H1 (cell line): ENCODE measurements at regions not wholly inside any gene's neighbourhood (a gene's known extent, or its start where the extent isn't known, plus 50 kb on each side); places are given as distances from the start of the nearest gene placed in this dataset.

Source experiments
- CTCF ChIA-PET: fragments of 300-600 bp; sonication (Branson Sonifier 250); formaldehyde crosslinking; loops from one replicate; lab custom pipeline; 2021; ENCODE audit not compliant: partially characterized antibody; lab: Charles Lee
- POLR2A ChIA-PET: fragments of 300-600 bp; sonication (Branson Sonifier 250); formaldehyde crosslinking; loops from one replicate; lab custom pipeline; 2021; ENCODE audit warnings: inconsistent platforms; ENCODE audit not compliant: partially characterized antibody; lab: Charles Lee
- DNase-seq, 2 experiments: peaks; one replicate each; pipeline versions ENCODE4 v3.0.0 to v3.0.0-alpha.2; 2010 to 2022; ENCODE audit warnings: low spot score in 2 of 2, low read depth in 1 of 2, mixed read lengths in 1 of 2
- FAIRE-seq: peaks from 2 replicates; lab custom pipeline; 2011; peaks lifted over from hg19 to GRCh38; lab: Jason Lieb, UNC
- H2AFZ ChIP-seq: 2 replicates; pipeline ENCODE4 v1.8.1; 2012; ENCODE audit warnings: low read length, inconsistent platforms
- H2AK5ac ChIP-seq: 2 replicates; pipeline ENCODE4 v1.6.1; 2013; ENCODE audit warnings: low read depth, low read length
- H2BK120ac ChIP-seq: replicated peaks from 2 replicates; pipeline ENCODE3; 2013; ENCODE audit warnings: low read depth, low read length, inconsistent platforms
- H2BK12ac ChIP-seq: 2 replicates; pipeline ENCODE4 v1.6.1; 2013; ENCODE audit warnings: low read depth, low read length
- H2BK15ac ChIP-seq: 2 replicates; pipeline ENCODE4 v1.6.1; 2013; ENCODE audit warnings: low read length
- H2BK20ac ChIP-seq: 2 replicates; pipeline ENCODE4 v1.6.1; 2013; ENCODE audit warnings: low read length
- H2BK5ac ChIP-seq: 2 replicates; pipeline ENCODE4 v1.6.1; 2013; ENCODE audit warnings: low read depth, low read length
- H3K14ac ChIP-seq: 2 replicates; pipeline ENCODE4 v1.6.1; 2013; ENCODE audit warnings: inconsistent platforms; ENCODE audit not compliant: insufficient read length
- H3K18ac ChIP-seq: 2 replicates; pipeline ENCODE4 v1.6.1; 2013; ENCODE audit warnings: low read length; ENCODE audit errors: extremely low read depth
- H3K23ac ChIP-seq: 2 replicates; pipeline ENCODE4 v1.6.1; 2013; ENCODE audit warnings: inconsistent platforms; ENCODE audit not compliant: insufficient read length
- H3K23me2 ChIP-seq: 2 replicates; pipeline ENCODE4 v1.6.1; 2013; ENCODE audit warnings: low read depth, low read length
- H3K27ac ChIP-seq: 2 replicates; pipeline ENCODE4 v1.6.1; 2011; ENCODE audit warnings: low read depth, low read length, inconsistent platforms
- H3K27me3 ChIP-seq, 4 experiments: replicated peaks in 1 of 4; 1 replicate in 1 of 4; 2 replicates in 3 of 4; pipeline versions ENCODE4 v1.6.1 to v1.8.1; 2011 to 2013; ENCODE audit warnings: low read length in 3 of 4, mild to moderate bottlenecking in 3 of 4, inconsistent platforms in 2 of 4, mixed read lengths in 2 of 4, moderate library complexity in 1 of 4; ENCODE audit not compliant: control insufficient read depth in 3 of 4, insufficient read depth in 3 of 4; ENCODE audit errors: extremely low read depth in 1 of 4
- H3K36me3 ChIP-seq, 4 experiments: 2 replicates each; pipeline versions ENCODE4 v1.6.1 to v1.8.1; 2011 to 2013; ENCODE audit warnings: mild to moderate bottlenecking in 4 of 4, low read length in 3 of 4, moderate library complexity in 2 of 4, control low read depth in 1 of 4, inconsistent platforms in 1 of 4; ENCODE audit not compliant: insufficient read depth in 4 of 4, control insufficient read depth in 2 of 4
- H3K4ac ChIP-seq: replicated peaks from 2 replicates; pipeline ENCODE3; 2013; ENCODE audit warnings: low read length, low read depth, mixed read lengths, inconsistent platforms; ENCODE audit not compliant: insufficient read length
- H3K4me1 ChIP-seq, 4 experiments: replicated peaks in 1 of 4; 1 replicate in 1 of 4; 2 replicates in 3 of 4; pipeline versions ENCODE4 v1.6.1 to v1.8.1; 2011 to 2013; ENCODE audit warnings: low read length in 3 of 4, inconsistent platforms in 2 of 4, mixed read lengths in 1 of 4; ENCODE audit not compliant: insufficient read depth in 4 of 4, control insufficient read depth in 3 of 4
- H3K4me2 ChIP-seq, 2 experiments: 2 replicates each; pipeline versions ENCODE4 v1.6.1 to v1.8.1; 2011 to 2013; ENCODE audit warnings: low read depth in 2 of 2, low read length in 2 of 2, control low read depth in 1 of 2, inconsistent platforms in 1 of 2, mild to moderate bottlenecking in 1 of 2; ENCODE audit not compliant: insufficient read depth in 1 of 2
- H3K4me3 ChIP-seq, 4 experiments: fragments of 200-600, 300-600 bp in 1 of 4; sonication (generic), shearing (Covaris generic), sonication (Bioruptor Twin) in 1 of 4; 2 replicates each; pipeline versions ENCODE4 v1.5.1 to v1.8.1; 2011 to 2016; ENCODE audit warnings: low read length in 4 of 4, low read depth in 3 of 4, control low read depth in 2 of 4, inconsistent platforms in 2 of 4, mild to moderate bottlenecking in 2 of 4, mixed read lengths in 1 of 4, moderate library complexity in 1 of 4; ENCODE audit not compliant: insufficient read depth in 2 of 4; ENCODE audit errors: extremely low read depth in 1 of 4
- H3K56ac ChIP-seq: replicated peaks from 2 replicates; pipeline ENCODE3; 2013; ENCODE audit warnings: low read depth, mild to moderate bottlenecking, mixed read lengths, low read length, inconsistent platforms; ENCODE audit not compliant: insufficient read length
- H3K79me1 ChIP-seq: 2 replicates; pipeline ENCODE4 v1.6.1; 2013; ENCODE audit warnings: low read depth, low read length, control low read depth
- H3K79me2 ChIP-seq, 2 experiments: 2 replicates each; pipeline versions ENCODE4 v1.6.1 to v1.8.1; 2012 to 2013; ENCODE audit warnings: low read length in 2 of 2, mild to moderate bottlenecking in 2 of 2, inconsistent platforms in 1 of 2; ENCODE audit not compliant: insufficient read depth in 2 of 2, control insufficient read depth in 1 of 2
- H3K9ac ChIP-seq, 4 experiments: replicated peaks in 1 of 4; 1 replicate in 1 of 4; 2 replicates in 3 of 4; pipeline versions ENCODE4 v1.6.1 to v1.8.1; 2011 to 2013; ENCODE audit warnings: low read depth in 3 of 4, low read length in 3 of 4, control low read depth in 2 of 4, mild to moderate bottlenecking in 2 of 4, moderate library complexity in 2 of 4, inconsistent platforms in 1 of 4; ENCODE audit errors: extremely low read depth in 1 of 4
- H3K9me3 ChIP-seq, 2 experiments: 2 replicates each; pipeline versions ENCODE4 v1.6.1 to v1.8.1; 2012 to 2013; ENCODE audit warnings: mild to moderate bottlenecking in 2 of 2, moderate library complexity in 2 of 2, control low read depth in 1 of 2, inconsistent platforms in 1 of 2, low read depth in 1 of 2, low read length in 1 of 2, mixed read lengths in 1 of 2; ENCODE audit not compliant: insufficient read depth in 2 of 2
- H4K20me1 ChIP-seq, 2 experiments: replicated peaks in 1 of 2; 2 replicates each; pipeline versions ENCODE3 to v1.8.1; 2011 to 2013; ENCODE audit warnings: inconsistent platforms in 2 of 2, low read length in 2 of 2, mild to moderate bottlenecking in 1 of 2; ENCODE audit not compliant: insufficient read depth in 2 of 2, control insufficient read depth in 1 of 2
- H4K5ac ChIP-seq: 2 replicates; pipeline ENCODE4 v1.6.1; 2013; ENCODE audit warnings: low read length, low read depth, mixed read lengths, inconsistent platforms; ENCODE audit not compliant: insufficient read length
- H4K8ac ChIP-seq: 2 replicates; pipeline ENCODE4 v1.8.0; 2013; ENCODE audit warnings: mild to moderate bottlenecking, moderate library complexity, low read length, inconsistent platforms; ENCODE audit not compliant: insufficient read depth; ENCODE audit errors: extremely low read depth
- H4K91ac ChIP-seq: replicated peaks from 2 replicates; pipeline ENCODE3; 2013; ENCODE audit warnings: low read length, mixed read lengths, inconsistent platforms; ENCODE audit not compliant: insufficient read length
- EP300 ChIP-seq, 2 experiments: IDR thresholded peaks; 1 replicate in 1 of 2; 2 replicates in 1 of 2; pipeline ENCODE4 v1.6.1; 2011 to 2012; ENCODE audit warnings: low read depth in 2 of 2, low read length in 2 of 2, mild to moderate bottlenecking in 2 of 2, borderline replicate concordance in 1 of 2, inconsistent platforms in 1 of 2, moderate library complexity in 1 of 2
- EZH2 ChIP-seq: fragments of 200-600 bp; sonication (generic); IDR thresholded peaks from 2 replicates; pipeline ENCODE4 v1.7.1; 2012; ENCODE audit warnings: low read depth, mild to moderate bottlenecking, moderate library complexity, low read length, inconsistent platforms; ENCODE audit not compliant: severe bottlenecking
- GABPA ChIP-seq: IDR thresholded peaks from 2 replicates; pipeline ENCODE4 v1.6.1; 2011; ENCODE audit warnings: mild to moderate bottlenecking, low read length, moderate library complexity, borderline replicate concordance; ENCODE audit not compliant: insufficient read depth
- MAFK ChIP-seq: IDR thresholded peaks from 2 replicates; pipeline ENCODE4 v1.6.1; 2012; ENCODE audit warnings: low read depth, mild to moderate bottlenecking, improper control_type of control experiment, low read length
- PHF8 ChIP-seq: fragments of 200-600 bp; sonication (generic); conservative IDR thresholded peaks from 2 replicates; pipeline ENCODE4 v1.7.1; 2012; ENCODE audit warnings: low read depth, mild to moderate bottlenecking, inconsistent platforms, low read length, moderate library complexity
- SIN3A ChIP-seq, 2 experiments: IDR thresholded peaks in 1 of 2; conservative IDR thresholded peaks in 1 of 2; 2 replicates each; pipeline ENCODE4 v1.6.1; 2011 to 2012; ENCODE audit warnings: low read length in 2 of 2, improper control_type of control experiment in 1 of 2, low read depth in 1 of 2, mild to moderate bottlenecking in 1 of 2
- TAF1 ChIP-seq: IDR thresholded peaks from 2 replicates; pipeline ENCODE4 v1.6.1; 2011; ENCODE audit warnings: mild to moderate bottlenecking, low read depth, low read length
- WGBS, 2 experiments: shearing (Covaris generic) in 1 of 2; methylation state at CpG; one replicate each; pipeline versions ENCODE4 v1.1.6 to v1.1.7; 2013 to 2015; ENCODE audit warnings: low lambda C conversion rate in 2 of 2, mixed read lengths in 2 of 2, inconsistent platforms in 1 of 2, low coverage in 1 of 2, missing lambda C conversion rate in 1 of 2; ENCODE audit not compliant: insufficient replicate concordance in 2 of 2, insufficient coverage in 1 of 2, insufficient read length in 1 of 2; ENCODE audit errors: extremely low coverage in 1 of 2, missing lambda C conversion rate in 1 of 2; 5-methylcytosine and 5-hydroxymethylcytosine counted together
- TF ChIP-seq, protein P1 (sequence below), 3 experiments: IDR thresholded peaks; 1 replicate in 2 of 3; 2 replicates in 1 of 3; pipeline versions ENCODE4 v1.5.1 to v1.6.1; 2011; ENCODE audit warnings: low read length in 3 of 3, mild to moderate bottlenecking in 3 of 3, inconsistent platforms in 2 of 3, low read depth in 1 of 3, moderate library complexity in 1 of 3; ENCODE audit not compliant: insufficient read depth in 1 of 3; ENCODE audit errors: control extremely low read depth in 1 of 3

DNA sequence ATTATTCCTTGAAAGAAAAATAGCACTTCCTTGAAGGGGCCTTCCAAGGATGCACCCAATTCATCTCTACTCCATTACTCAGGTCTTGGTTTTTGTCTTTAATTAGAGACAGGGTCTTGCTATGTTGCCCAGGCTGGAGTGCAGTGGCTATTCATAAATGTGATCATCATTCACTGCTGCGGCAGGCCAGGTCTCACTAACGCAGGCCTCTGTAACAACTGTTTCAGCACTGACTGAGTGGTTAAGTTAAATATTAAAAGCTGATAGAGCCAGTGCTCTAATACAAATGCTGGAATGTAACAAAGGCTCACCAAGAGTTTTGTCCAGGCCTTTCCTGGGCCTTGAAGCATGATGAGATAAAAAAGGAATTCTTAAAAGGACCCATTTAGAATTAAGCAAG is 61.4 kb upstream of the GNAZ start:
- no peaks in the 10 kb centered on the region for H3K79me1 ChIP-seq
- no peak overlapping the region for H3K9ac ChIP-seq
- DNase-seq (no peak), FAIRE-seq (no peak)
- H2BK120ac ChIP-seq = no peak overlapping the region
- no peak overlapping the region for H4K91ac ChIP-seq
- H3K27me3 ChIP-seq = peaks cover 0 to 10% (median 3%) of the 10 kb centered on the region in 4 experiments; a peak in 5 of 7 replicates
- H2BK5ac ChIP-seq = no peak overlapping the region
- POLR2A ChIA-PET = no interaction called here
- H4K8ac ChIP-seq = no peak overlapping the region
- H4K5ac ChIP-seq = no peak overlapping the region
- H3K4me3 ChIP-seq = no peak overlapping the region
- no peak overlapping the region for H3K23ac ChIP-seq
- H3K36me3 ChIP-seq = no peaks in the 10 kb centered on the region
- H3K27ac ChIP-seq = no peak overlapping the region
- H2BK15ac ChIP-seq = no peak overlapping the region
- H2AFZ ChIP-seq = no peak overlapping the region
- H3K9me3 ChIP-seq = no peaks in the 10 kb centered on the region; a peak in 2 of 4 replicates
- TF ChIP-seq, protein P1, sequence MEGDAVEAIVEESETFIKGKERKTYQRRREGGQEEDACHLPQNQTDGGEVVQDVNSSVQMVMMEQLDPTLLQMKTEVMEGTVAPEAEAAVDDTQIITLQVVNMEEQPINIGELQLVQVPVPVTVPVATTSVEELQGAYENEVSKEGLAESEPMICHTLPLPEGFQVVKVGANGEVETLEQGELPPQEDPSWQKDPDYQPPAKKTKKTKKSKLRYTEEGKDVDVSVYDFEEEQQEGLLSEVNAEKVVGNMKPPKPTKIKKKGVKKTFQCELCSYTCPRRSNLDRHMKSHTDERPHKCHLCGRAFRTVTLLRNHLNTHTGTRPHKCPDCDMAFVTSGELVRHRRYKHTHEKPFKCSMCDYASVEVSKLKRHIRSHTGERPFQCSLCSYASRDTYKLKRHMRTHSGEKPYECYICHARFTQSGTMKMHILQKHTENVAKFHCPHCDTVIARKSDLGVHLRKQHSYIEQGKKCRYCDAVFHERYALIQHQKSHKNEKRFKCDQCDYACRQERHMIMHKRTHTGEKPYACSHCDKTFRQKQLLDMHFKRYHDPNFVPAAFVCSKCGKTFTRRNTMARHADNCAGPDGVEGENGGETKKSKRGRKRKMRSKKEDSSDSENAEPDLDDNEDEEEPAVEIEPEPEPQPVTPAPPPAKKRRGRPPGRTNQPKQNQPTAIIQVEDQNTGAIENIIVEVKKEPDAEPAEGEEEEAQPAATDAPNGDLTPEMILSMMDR (IDR thresholded peaks at IDR 0.05; ENCODE audit: control extremely low read depth in 1 of 3, insufficient read depth in 1 of 3, low read depth in 1 of 3, low read length in 3 of 3) = no peak
- TF ChIP-seq EZH2 (no peak), MAFK (no peak), GABPA (no peak), EP300 (IDR thresholded peaks at IDR 0.05; ENCODE audit: borderline replicate concordance in 1 of 2, low read depth in 2 of 2, low read length in 2 of 2) (no peak), PHF8 (no peak), TAF1 (no peak), SIN3A (conservative IDR thresholded peaks at IDR 0.05 in 1 of 2, IDR thresholded peaks at IDR 0.05 in 1 of 2; ENCODE audit: low read depth in 1 of 2, low read length in 2 of 2) (no peak)
- no peak overlapping the region for H2BK12ac ChIP-seq
- H2AK5ac ChIP-seq = no peak overlapping the region
- no peak overlapping the region for H3K4ac ChIP-seq
- H3K79me2 ChIP-seq = no peaks in the 10 kb centered on the region
- WGBS, 2 experiments = 91% methylated on average over 2 of the region's 2 CpGs; no CpG with 5 or more reads in 1 of the 2 experiments
- CTCF ChIA-PET = no interaction called here
- no peak overlapping the region for H3K18ac ChIP-seq
- no peak overlapping the region for H2BK20ac ChIP-seq
- no peak overlapping the region for H3K14ac ChIP-seq
- H4K20me1 ChIP-seq = no peaks in the 10 kb centered on the region
- H3K4me1 ChIP-seq = no peaks in the 10 kb centered on the region
- H3K23me2 ChIP-seq = no peaks in the 10 kb centered on the region
- no peak overlapping the region for H3K56ac ChIP-seq
- H3K4me2 ChIP-seq = no peak overlapping the region
